WERI-Rb-1 (cell line): ENCODE measurements at regions not wholly inside any gene's neighbourhood (a gene's known extent, or its start where the extent isn't known, plus 50 kb on each side); places are given as distances from the start of the nearest gene placed in this dataset.

ENCODE experiments used
- DNase-seq: peaks from one replicate; pipeline ENCODE4 v3.0.0-alpha.2; 2020
- H3K27ac ChIP-seq: fragments of 250-450 bp; sonication (Bioruptor Pico); 2 replicates; pipeline ENCODE4 v1.5.1; 2020; ENCODE audit warnings: mild to moderate bottlenecking, moderate library complexity
- H3K27me3 ChIP-seq: fragments of 250-450 bp; sonication (Bioruptor Pico); 2 replicates; pipeline ENCODE4 v1.5.1; 2021; ENCODE audit warnings: mild to moderate bottlenecking, low read depth, moderate library complexity; ENCODE audit not compliant: insufficient read depth, severe bottlenecking
- H3K36me3 ChIP-seq: fragments of 250-450 bp; sonication (Bioruptor Pico); 2 replicates; pipeline ENCODE4 v1.5.1; 2020; ENCODE audit warnings: mild to moderate bottlenecking, moderate library complexity
- H3K4me3 ChIP-seq: 2 replicates; pipeline ENCODE4 v1.5.1; 2011; ENCODE audit warnings: low read depth, mild to moderate bottlenecking, control low read depth, low read length
- H3K9me3 ChIP-seq: fragments of 250-450 bp; sonication (Bioruptor Pico); 2 replicates; pipeline ENCODE4 v1.5.1; 2021; ENCODE audit warnings: mild to moderate bottlenecking, moderate library complexity; ENCODE audit not compliant: severe bottlenecking
- TF ChIP-seq, protein P1 (sequence below): IDR thresholded peaks from 2 replicates; pipeline ENCODE4 v1.5.1; 2011; ENCODE audit warnings: low read depth, mild to moderate bottlenecking, control low read depth, inconsistent platforms, low read length

DNA sequence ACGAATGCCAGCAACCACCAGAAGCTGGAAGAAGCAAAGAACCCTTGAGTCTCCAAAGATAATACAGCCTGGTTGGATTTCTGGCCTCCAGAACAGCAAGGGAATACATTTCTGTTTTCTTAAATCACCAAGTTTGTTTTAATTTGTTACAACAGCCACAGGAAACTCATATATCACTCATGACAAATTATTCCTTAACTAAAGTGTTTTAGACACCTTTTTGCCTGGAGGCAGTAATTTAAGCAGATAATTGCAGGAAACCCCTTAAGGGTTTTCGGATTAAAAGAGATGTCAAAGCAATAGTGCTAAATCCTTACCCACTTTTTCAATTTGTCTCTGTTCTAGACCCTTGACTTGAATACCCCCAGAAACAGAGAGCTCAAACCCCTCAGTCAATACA lies 1050.0 kb downstream of the EPHA7 start:
- Histone ChIP-seq H3K27ac (no peak overlapping the region), H3K27me3 (no peaks in the 10 kb centered on the region), H3K36me3 (no peaks in the 10 kb centered on the region), H3K4me3 (no peak overlapping the region), H3K9me3 (peaks cover 5% of the 10 kb centered on the region)
- DNase-seq, result no peak
- TF ChIP-seq, protein P1, sequence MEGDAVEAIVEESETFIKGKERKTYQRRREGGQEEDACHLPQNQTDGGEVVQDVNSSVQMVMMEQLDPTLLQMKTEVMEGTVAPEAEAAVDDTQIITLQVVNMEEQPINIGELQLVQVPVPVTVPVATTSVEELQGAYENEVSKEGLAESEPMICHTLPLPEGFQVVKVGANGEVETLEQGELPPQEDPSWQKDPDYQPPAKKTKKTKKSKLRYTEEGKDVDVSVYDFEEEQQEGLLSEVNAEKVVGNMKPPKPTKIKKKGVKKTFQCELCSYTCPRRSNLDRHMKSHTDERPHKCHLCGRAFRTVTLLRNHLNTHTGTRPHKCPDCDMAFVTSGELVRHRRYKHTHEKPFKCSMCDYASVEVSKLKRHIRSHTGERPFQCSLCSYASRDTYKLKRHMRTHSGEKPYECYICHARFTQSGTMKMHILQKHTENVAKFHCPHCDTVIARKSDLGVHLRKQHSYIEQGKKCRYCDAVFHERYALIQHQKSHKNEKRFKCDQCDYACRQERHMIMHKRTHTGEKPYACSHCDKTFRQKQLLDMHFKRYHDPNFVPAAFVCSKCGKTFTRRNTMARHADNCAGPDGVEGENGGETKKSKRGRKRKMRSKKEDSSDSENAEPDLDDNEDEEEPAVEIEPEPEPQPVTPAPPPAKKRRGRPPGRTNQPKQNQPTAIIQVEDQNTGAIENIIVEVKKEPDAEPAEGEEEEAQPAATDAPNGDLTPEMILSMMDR, result no peak

DNA sequence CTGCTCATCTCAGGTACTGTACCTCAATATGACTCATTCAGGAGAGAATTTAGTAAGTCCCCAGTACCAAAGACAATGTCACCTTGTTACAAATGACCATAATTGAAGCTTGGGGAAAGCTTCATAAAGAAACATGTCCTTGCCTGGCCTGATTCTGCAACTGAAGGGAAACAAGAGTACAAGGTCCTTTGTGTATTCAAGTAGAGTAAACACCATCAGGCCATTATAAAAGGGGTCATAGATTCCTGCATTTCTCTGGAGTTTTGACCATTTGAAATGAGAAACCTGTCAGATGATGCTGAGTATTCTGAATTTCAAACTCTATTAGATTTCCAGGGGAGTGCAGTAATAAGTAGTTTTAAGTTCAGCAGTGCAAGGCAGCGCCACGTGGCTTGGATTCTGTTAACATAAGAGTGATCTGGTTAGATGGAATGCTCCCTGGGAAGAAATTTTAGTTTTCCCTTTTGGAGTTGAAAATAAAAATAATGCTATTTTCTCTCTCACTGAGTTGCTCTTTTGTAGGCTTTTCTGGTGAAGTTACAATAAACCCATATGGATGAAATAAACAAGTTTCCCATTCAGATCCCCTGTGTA lies 1054.3 kb downstream of the EPHA7 start:
- H3K27ac ChIP-seq, result no peak overlapping the region
- no peaks in the 10 kb centered on the region for H3K36me3 ChIP-seq
- H3K27me3 ChIP-seq, result no peaks in the 10 kb centered on the region
- TF ChIP-seq, protein P1, result no peak
- no peak for DNase-seq
- peaks cover 5% of the 10 kb centered on the region for H3K9me3 ChIP-seq
- H3K4me3 ChIP-seq, result no peak overlapping the region

DNA sequence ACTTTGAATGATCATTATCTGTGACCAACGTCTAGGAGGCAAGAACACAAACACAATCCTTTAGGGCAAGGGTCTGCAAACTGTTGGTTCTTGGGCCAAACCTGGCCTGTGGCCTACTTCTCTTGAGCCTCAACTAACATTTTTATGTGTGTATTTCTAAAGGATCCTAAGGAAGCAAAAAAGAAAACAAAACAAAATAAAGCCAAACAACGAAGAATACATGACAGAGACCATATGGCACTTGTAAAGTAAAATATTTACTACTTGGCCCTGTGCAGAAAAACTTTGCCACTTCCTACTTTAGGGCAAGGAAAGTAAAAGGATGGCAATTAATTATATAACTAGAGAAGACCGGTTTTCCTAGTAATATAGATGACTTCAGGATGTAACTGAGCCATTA lies 1056.2 kb downstream of the EPHA7 start:
- TF ChIP-seq, protein P1, result no peak
- DNase-seq, result no peak
- H3K27ac ChIP-seq, result no peak overlapping the region

DNA sequence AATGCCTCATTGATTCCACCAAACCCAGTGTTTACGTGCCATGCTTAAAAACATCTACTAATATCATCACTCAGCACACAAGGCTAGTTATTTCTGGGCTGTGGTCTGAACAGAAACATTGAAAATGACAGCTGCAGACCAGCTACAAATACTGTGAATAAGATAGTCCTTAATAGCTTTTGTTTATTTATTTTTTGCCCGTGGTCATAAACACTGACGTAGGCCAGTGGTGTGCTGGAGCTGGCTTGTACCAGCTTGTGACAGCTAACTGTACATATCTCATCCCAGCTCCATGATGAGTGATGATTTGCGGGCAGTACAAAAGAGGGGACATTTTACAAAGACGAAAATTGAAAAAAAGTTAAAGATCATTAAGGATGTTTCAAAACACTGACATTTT lies 1057.0 kb downstream of the EPHA7 start:
- Histone ChIP-seq H3K27ac (no peak overlapping the region), H3K4me3 (no peak overlapping the region), H3K9me3 (no peaks in the 10 kb centered on the region), H3K27me3 (no peaks in the 10 kb centered on the region), H3K36me3 (no peaks in the 10 kb centered on the region)
- DNase-seq, result no peak
- TF ChIP-seq, protein P1, result no peak

More for the DNA sequence above, 1056.2 kb downstream of the EPHA7 start:
- H3K9me3 ChIP-seq, result no peaks in the 10 kb centered on the region
- no peaks in the 10 kb centered on the region for H3K27me3 ChIP-seq
- no peaks in the 10 kb centered on the region for H3K36me3 ChIP-seq
- no peak overlapping the region for H3K4me3 ChIP-seq

DNA sequence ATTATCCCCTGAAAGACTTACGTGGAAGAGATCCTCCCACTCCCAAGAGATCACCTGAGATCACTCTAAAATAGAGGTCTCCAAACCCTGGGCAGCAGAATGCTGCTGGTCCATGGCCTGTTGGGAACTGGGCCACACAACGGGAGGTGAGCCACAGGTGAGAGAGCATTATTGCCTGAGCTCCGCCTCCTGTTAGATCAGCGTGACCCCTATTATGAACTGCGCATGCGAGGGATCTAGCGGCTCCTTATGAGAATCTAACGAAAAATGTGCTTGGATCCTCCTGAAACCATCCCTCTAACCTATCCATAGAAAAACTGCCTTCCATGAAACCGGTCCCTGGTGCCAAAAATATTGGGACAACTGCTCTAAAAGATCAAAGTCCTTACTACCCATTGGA lies 1057.4 kb downstream of the EPHA7 start:
- H3K27ac ChIP-seq, result no peak overlapping the region
- H3K4me3 ChIP-seq, result no peak overlapping the region
- H3K36me3 ChIP-seq, result no peaks in the 10 kb centered on the region
- DNase-seq, result no peak
- H3K9me3 ChIP-seq, result no peaks in the 10 kb centered on the region
- H3K27me3 ChIP-seq, result no peaks in the 10 kb centered on the region
- TF ChIP-seq, protein P1, result no peak

DNA sequence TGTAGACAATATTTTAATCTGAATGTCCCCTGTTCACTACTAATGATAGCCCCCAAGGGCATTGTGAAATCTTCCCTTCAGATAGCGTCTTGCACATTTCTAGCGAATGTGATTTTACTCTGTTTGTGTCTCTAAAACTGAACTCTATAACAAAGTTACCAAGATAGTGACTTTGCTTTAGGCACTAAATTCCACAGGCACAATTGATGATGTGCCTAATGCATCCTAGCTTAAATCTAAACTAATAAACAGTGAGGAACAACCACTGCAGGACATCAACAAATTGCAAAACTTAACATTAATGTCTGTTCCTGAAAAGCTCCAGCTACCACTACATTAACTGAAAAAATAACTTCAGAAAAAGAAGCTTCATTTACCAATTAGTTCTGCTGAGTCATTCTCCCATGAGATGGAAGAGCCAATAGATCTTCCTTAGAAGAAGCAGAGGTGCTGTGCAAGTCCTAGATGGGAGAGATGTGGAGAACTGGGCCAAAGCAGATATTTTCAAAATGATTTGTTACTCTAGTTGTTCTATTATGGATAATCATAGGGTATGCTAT lies 1065.0 kb downstream of the EPHA7 start:
- no peaks in the 10 kb centered on the region for H3K9me3 ChIP-seq

More for the DNA sequence above, 1065.0 kb downstream of the EPHA7 start:
- Histone ChIP-seq H3K36me3 (no peaks in the 10 kb centered on the region), H3K4me3 (no peak overlapping the region), H3K27ac (no peak overlapping the region), H3K27me3 (no peaks in the 10 kb centered on the region)
- no peak for DNase-seq
- TF ChIP-seq, protein P1, result no peak
